ENCODE measurements at regions not wholly inside any gene's neighbourhood (a gene's known extent, or its start where the extent isn't known, plus 50 kb on each side); places are given as distances from the start of the nearest gene placed in this dataset.

GRCh38 chr6:137588472-137588871 lies 94.3 kb upstream of the OLIG3 start:
- intact Hi-C loops (cut with DNase I) = no loop called here
- Histone ChIP-seq H3K4me3 (no peak overlapping the region), H3K36me3 (ENCODE audit: insufficient read depth in 1 of 2, low read depth in 1 of 2) (no peaks in the 10 kb centered on the region), H3K27ac (no peak overlapping the region), H3K27me3 (ENCODE audit: insufficient read depth in 3 of 3, low read length in 2 of 3) (peaks cover 0 to 1% (median 0%) of the 10 kb centered on the region in 3 donors), H3K4me1 (no peaks in the 10 kb centered on the region), H3K9me3 (peaks cover 12% of the 10 kb centered on the region)
- 76 to 92% (median 89%) methylated on average over 4 of the region's 4 CpGs for WGBS, 3 donors
- DNase-seq (no peak), ATAC-seq (no peak)
- TF ChIP-seq CTCF (IDR thresholded peaks at IDR 0.05) = no peak

DNA sequence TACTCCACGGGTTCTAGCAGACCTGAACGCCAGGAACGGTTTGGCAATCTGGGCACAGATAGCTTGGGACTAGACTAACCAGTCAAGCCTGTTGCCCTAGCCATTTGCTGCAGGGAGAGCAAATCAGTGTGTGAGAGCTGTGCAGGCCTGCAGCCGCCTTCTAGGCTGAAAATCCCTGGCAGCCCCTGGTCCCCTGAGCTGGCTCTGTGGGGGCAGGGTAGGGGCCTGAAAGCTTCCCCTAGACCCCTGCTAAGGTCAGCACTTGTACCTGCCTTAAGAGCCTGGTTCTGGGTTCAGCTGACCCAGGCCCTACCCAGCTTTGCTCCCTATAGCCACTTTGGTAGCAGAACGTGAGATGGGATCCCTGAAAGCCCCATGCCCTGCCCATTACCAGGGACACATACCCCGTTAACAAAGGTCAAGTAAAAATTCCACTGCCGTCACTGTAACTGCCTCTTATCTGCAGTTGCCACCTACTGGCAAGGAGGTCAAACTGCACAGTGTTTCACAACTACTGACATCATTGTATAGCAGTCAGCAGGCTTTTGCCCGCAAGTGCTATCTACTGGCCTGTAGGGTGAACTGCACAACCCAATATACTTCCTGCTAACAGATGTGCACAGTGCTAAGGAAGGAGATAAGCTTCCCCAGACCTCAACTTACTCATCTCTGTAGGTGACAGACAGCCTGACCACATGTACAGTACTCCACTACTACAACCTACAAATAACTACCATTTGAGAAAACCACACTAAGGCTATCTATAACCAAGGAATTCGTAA lies 95.1 kb upstream of the OLIG3 start:
- intact Hi-C loops (cut with DNase I) = no loop called here
- H3K4me1 ChIP-seq = no peaks in the 10 kb centered on the region
- no peaks in the 10 kb centered on the region for H3K36me3 ChIP-seq (ENCODE audit: insufficient read depth in 1 of 2, low read depth in 1 of 2)
- no peak for ATAC-seq
- H3K4me3 ChIP-seq = no peak overlapping the region
- 60 to 63% (median 63%) methylated on average over 9 of the region's 9 CpGs for WGBS, 3 donors
- H3K9me3 ChIP-seq = peaks cover 12% of the 10 kb centered on the region
- DNase-seq = no peak
- H3K27ac ChIP-seq = no peak overlapping the region
- TF ChIP-seq CTCF (IDR thresholded peaks at IDR 0.05) = no peak
- H3K27me3 ChIP-seq (ENCODE audit: insufficient read depth in 3 of 3, low read length in 2 of 3) = peaks cover 0 to 1% (median 0%) of the 10 kb centered on the region in 3 donors

GRCh38 chr6:137590684-137591083 lies 96.5 kb upstream of the OLIG3 start:
- Histone ChIP-seq H3K27me3 (ENCODE audit: insufficient read depth in 3 of 3, low read length in 2 of 3) (peaks cover 0 to 1% (median 0%) of the 10 kb centered on the region in 3 donors), H3K9me3 (peaks cover 12% of the 10 kb centered on the region), H3K27ac (no peak overlapping the region), H3K4me1 (no peaks in the 10 kb centered on the region), H3K36me3 (ENCODE audit: insufficient read depth in 1 of 2, low read depth in 1 of 2) (no peaks in the 10 kb centered on the region), H3K4me3 (no peak overlapping the region)
- ATAC-seq (no peak), DNase-seq (no peak)
- TF ChIP-seq CTCF (IDR thresholded peaks at IDR 0.05) = no peak
- intact Hi-C loops (cut with DNase I) = no loop called here

GRCh38 chr6:137601471-137601870 lies 107.3 kb upstream of the OLIG3 start:
- H3K27ac ChIP-seq = no peak overlapping the region
- ATAC-seq (no peak), DNase-seq (no peak)
- H3K9me3 ChIP-seq = no peaks in the 10 kb centered on the region
- no peaks in the 10 kb centered on the region for H3K4me1 ChIP-seq
- no peak overlapping the region for H3K4me3 ChIP-seq
- peaks cover 4 to 31% (median 6%) of the 10 kb centered on the region in 3 donors for H3K27me3 ChIP-seq (ENCODE audit: insufficient read depth in 3 of 3, low read length in 2 of 3)
- H3K36me3 ChIP-seq (ENCODE audit: insufficient read depth in 1 of 2, low read depth in 1 of 2) = no peaks in the 10 kb centered on the region
- TF ChIP-seq CTCF (IDR thresholded peaks at IDR 0.05) = no peak
- 69 to 75% (median 74%) methylated on average over 4 of the region's 4 CpGs for WGBS, 3 donors
- intact Hi-C loops (cut with DNase I) = no loop called here

Measured in psoas muscle (tissue), 7 donors.